OCI-LY7 (cell line): ENCODE measurements at regions not wholly inside any gene's neighbourhood (a gene's known extent, or its start where the extent isn't known, plus 50 kb on each side); places are given as distances from the start of the nearest gene placed in this dataset.

Experiments
- CTCF ChIP-seq: fragments of 200-600 bp; sonication (generic); conservative IDR thresholded peaks from 2 replicates; pipeline ENCODE4 v1.5.1; 2014; ENCODE audit warnings: mild to moderate bottlenecking, antibody characterized with exemption, low read length, moderate library complexity, mixed read lengths
- EZH2phosphoT487 ChIP-seq: fragments of 200-600 bp; sonication (generic); IDR thresholded peaks from 2 replicates; pipeline ENCODE4 v1.6.1; 2018; ENCODE audit warnings: low read depth, borderline replicate concordance, mild to moderate bottlenecking, mixed run types, antibody characterized with exemption, low read length, moderate library complexity, mixed read lengths

- no peak for TF ChIP-seq CTCF
- no peak for TF ChIP-seq EZH2phosphoT487
Observed at GRCh38 chr2:120831891-120832290, 96.2 kb downstream of the GLI2 start.
